Thyroid gland (tissue), 4 donors: ENCODE measurements at regions not wholly inside any gene's neighbourhood (a gene's known extent, or its start where the extent isn't known, plus 50 kb on each side); places are given as distances from the start of the nearest gene placed in this dataset.

ENCODE experiments used
- POLR2A ChIP-seq, 2 donors: fragments of 450-650 bp; IDR thresholded peaks; one replicate each; pipeline ENCODE4 v1.6.1; 2017; ENCODE audit warnings: antibody characterized with exemption in 2 of 2, mild to moderate bottlenecking in 2 of 2, moderate library complexity in 1 of 2
- TF ChIP-seq, protein P1 (sequence below), 6 experiments: fragments of 200-600 bp in 3 of 6; fragments of 450-650 bp in 3 of 6; sonication (generic) in 3 of 6; IDR thresholded peaks; one replicate each; pipeline ENCODE4 v1.5.1; 2016 to 2019; ENCODE audit warnings: antibody characterized with exemption in 6 of 6, mild to moderate bottlenecking in 2 of 6, inconsistent platforms in 1 of 6, moderate library complexity in 1 of 6

DNA sequence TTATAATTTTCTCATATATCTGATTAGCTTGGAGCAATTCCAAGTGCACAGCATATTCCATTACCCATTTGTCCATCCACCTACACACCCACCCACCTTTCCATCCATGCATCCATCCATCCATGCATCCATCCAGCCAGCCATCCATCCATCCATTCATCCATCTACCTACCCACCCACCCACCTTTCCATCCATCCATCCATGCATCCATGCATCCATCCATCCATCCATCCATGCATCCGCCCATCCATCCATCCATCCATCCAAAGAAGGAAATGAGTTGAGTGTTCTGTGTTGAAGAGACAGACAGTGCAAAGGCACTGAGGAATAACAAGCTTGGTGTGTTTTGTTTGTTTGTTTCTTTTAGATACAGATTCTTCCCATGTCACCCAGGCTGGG, 78.7 kb upstream of the FAM20A start:
- TF ChIP-seq, protein P1, sequence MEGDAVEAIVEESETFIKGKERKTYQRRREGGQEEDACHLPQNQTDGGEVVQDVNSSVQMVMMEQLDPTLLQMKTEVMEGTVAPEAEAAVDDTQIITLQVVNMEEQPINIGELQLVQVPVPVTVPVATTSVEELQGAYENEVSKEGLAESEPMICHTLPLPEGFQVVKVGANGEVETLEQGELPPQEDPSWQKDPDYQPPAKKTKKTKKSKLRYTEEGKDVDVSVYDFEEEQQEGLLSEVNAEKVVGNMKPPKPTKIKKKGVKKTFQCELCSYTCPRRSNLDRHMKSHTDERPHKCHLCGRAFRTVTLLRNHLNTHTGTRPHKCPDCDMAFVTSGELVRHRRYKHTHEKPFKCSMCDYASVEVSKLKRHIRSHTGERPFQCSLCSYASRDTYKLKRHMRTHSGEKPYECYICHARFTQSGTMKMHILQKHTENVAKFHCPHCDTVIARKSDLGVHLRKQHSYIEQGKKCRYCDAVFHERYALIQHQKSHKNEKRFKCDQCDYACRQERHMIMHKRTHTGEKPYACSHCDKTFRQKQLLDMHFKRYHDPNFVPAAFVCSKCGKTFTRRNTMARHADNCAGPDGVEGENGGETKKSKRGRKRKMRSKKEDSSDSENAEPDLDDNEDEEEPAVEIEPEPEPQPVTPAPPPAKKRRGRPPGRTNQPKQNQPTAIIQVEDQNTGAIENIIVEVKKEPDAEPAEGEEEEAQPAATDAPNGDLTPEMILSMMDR (IDR thresholded peaks at IDR 0.05) = no peak
- no peak for TF ChIP-seq POLR2A (IDR thresholded peaks at IDR 0.05)
